ENCODE measurements at regions not wholly inside any gene's neighbourhood (a gene's known extent, or its start where the extent isn't known, plus 50 kb on each side); places are given as distances from the start of the nearest gene placed in this dataset.

DNA sequence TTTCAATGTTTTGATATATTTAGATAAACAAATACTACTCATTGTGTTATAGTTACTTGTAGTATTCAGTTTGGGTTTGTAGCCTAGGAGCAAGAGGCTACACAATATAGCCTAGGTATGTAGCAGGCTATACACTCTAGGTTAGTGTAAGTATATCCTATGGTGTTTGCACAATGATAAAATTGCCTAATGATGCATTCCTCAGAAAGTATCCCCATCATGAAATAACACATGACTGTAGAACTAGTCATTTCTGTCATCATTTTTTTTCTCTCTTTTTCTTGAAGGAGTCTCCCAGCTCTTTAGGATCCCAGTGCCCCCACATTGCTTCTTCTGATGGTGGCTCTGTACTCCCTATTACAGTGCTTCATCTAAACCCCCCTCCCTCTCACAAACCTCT, 157.7 kb upstream of the CADPS start:
- DNase-seq (no peak), ATAC-seq (no peak)
- intact Hi-C loops (cut with micrococcal nuclease) = no loop called here

DNA sequence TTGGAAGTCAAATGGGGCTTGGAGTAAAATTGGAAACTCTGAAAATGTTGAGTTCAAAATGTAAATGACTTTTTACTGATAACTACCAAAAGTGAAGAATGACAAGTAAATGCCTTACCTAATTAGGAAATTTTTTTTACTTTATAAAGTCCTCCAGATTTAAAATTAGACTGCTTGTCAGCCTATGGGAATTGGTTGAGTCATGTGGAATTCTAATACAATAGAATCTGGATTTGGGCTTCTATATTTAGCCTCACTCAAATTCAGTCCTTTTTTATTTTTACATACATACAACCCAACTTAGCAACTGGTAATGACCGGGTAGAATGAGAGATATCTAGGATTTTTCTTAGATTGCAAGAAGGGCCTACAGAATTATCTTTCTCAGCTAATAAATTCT, 158.9 kb upstream of the CADPS start:
- intact Hi-C loops (cut with micrococcal nuclease) = no loop called here
- DNase-seq = no peak
- ATAC-seq = no peak

DNA sequence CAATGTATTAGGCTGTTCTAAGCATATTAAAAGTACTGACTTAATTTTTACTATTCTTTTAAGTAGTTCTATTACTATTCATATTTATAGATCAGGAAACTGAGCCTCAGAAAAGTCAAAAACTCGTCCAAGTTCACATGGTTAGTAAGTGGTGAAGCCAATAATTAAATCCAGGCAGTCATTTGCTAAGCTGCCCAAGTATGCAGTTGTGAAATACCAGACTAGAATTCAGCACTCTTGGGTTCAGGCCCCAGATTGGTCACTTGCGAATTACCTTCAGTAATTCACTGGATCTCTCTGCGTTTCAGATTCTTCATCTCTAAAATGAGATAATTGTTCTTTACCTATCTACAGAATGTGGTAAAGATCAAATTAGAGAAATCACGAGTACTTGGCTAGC, 161.9 kb upstream of the CADPS start:
- DNase-seq = no peak
- ATAC-seq = no peak
- intact Hi-C loops (cut with micrococcal nuclease) = no loop called here

DNA sequence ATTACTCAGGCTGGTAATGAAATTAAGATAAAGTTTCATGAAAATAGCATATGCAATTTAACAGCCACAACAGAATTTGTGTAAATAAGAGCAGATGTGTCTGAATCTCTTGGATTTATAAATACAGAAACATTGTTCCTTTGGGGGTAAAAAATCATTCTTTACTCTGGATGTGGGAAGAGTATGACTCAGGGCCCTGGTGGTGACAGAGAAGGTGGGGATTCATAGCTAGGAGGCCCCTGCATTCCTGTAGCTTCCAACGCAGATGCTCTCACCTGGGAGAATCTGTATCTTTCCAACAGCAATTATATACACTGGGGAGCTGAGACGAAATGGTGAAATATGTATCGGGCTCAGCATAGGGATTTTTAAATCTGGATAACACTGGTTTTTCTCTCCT, 167.6 kb upstream of the CADPS start:
- intact Hi-C loops (cut with micrococcal nuclease) = no loop called here
- DNase-seq = no peak
- ATAC-seq = no peak

DNA sequence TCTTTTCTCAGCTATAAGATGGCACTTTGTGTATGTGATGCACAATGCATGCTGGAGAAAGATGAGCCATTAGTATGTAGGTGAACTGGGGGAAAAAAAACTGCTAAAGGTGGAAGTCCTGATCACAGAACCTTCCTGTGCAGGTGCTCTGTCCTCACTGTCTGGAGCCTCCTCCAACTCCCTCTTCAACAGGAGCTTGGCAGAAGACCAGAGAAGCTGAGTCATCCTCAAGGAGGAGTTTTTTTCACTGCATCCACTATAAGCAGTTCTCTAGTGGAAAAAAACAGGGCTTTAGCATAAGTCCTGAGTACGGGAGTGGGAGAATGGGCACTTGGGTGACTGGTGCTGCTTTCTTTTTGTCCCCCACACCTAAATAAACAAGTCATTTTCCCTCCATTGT, 168.4 kb upstream of the CADPS start:
- no peak for ATAC-seq
- no peak for DNase-seq
- intact Hi-C loops (cut with micrococcal nuclease) = no loop called here

DNA sequence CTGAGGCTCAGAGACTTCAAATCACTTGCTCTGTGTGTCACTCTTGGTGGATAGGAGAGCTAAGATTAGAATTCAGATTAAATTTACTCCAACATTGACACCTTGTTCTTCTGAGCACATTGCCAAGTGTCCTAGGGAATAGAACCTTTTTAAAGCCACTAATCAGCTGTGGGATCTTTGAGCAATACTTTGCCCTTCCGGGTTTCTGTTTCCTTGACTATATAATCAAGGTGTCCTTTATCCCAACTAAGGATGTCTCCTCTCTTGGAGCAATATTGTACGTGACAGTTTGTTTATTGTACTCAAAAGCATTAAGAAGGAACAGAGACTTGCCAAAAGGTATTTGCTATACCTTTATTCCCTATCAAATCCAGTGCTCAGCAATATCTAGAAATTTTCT, 170.9 kb upstream of the CADPS start:
- DNase-seq = no peak
- no peak for ATAC-seq
- intact Hi-C loops (cut with micrococcal nuclease) = no loop called here

GRCh38 chr3:63046580-63046979, 171.4 kb upstream of the CADPS start:
- no peak for DNase-seq
- intact Hi-C loops (cut with micrococcal nuclease) = no loop called here
- ATAC-seq = no peak

DNA sequence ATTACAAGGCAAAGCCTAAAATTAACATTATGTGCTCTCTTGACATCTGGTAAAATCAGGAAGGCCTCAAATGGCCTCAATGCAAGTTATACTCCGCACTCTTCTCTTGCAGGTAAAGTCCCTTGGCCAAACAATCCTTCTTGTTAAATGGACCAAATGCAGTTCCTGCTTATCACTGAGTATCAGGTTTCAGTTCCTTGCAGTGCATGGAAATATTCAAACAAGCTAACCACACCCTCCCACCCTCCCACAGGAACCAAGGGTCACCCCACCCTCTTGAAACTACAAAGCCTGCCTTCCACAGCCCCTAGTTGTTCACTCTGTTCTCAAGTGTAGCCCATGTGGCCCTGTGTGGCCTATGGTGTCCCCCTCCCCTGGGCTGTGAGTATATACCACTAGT, 171.9 kb upstream of the CADPS start:
- intact Hi-C loops (cut with micrococcal nuclease) = no loop called here
- ATAC-seq = no peak
- no peak for DNase-seq

- intact Hi-C loops (cut with micrococcal nuclease) = no loop called here
- ATAC-seq (no peak), DNase-seq (no peak)
These were observed 173.4 kb upstream of the CADPS start for GRCh38 chr3:63048367-63049326.

DNA sequence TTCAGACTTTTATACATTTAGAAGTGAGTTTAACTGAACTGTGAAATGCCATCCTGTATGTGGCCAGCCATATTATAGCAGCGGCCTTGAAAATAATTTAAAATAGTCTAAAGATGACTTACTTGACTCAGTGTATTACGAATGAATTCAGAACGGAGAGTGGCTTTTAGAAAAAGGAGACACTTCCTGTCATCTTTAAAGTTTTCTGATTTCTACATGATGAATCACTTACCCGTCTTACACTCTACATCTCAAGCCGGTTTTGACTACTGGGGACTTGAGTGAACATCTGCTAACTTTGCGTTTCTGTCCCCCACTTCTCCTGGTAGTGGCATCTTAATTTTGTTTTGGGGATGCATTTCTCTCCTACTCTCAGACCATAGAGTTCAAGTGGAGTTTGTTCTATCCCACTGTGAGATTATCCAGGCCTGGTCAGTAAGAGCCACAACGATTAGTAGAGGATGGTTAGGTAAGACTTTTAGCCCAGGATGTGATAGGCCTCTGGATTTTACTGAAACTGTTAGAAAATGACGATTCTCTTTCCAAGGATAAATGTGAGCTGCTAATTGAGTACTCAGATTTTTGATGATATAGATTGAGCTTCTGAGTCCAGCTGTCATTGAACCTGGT, 175.4 kb upstream of the CADPS start:
- intact Hi-C loops (cut with micrococcal nuclease) = no loop called here
- DNase-seq (no peak), ATAC-seq (no peak)

DNA sequence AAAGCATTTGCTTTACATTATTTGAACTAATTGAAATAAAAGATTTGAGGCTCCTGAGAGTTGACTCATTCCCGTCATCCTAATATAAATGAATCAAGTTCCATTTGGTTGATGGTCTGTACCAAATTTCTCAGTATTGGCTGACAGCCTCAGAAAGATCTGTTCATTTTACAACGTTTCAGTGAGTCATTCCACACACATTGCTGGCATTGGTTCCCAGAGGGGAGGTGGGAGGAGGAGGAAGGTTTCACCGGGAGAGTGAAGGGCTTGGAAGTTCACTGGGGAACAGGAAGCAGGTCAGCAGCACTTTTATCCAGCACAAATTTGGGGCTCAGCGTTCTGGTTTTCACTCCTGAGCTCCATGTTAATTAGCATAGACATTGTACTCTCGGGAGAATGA, 176.7 kb upstream of the CADPS start:
- intact Hi-C loops (cut with micrococcal nuclease) = no loop called here
- no peak for DNase-seq
- ATAC-seq = no peak

DNA sequence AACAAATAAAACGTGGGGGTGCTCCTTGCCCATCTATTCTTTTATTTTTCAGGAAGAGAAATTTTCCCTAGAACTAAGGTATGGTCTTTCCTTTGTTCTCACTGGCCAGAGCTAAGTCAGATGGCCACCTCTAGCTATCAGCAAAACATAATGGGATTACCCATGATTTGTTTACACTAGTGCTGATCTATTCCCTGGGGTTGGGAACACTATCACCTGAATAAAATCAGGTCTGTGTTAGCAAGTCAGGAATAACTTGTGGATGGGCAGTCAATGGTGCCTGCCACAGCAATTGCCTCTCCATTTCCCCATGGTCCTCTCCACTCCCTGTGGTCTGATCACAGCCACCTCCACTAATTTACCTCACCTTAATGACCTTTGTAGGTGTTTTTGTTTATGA, 181.7 kb upstream of the CADPS start:
- no peak for DNase-seq
- intact Hi-C loops (cut with micrococcal nuclease) = no loop called here
- ATAC-seq = no peak

DNA sequence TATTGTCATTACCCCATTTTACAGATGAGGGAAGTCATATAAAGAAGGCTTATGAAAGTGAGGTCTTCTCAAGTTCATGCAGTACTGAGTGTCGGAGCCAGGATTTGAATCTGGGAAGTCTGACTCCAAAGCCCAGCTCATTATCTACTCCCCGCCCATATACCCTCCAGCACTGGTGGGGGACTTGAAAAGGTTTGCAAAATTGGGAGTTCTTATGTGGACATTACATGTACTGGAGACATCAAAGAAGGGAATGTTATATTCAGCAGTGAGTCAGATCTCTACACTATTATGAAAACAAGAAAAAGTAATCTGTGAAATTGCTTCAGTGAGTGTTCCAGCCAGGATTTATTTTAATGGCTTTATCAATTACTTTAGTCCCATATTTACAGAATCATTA, 185.2 kb upstream of the CADPS start:
- no peak for ATAC-seq
- no peak for DNase-seq
- intact Hi-C loops (cut with micrococcal nuclease) = no loop called here

- DNase-seq (no peak), ATAC-seq (no peak)
- intact Hi-C loops (cut with micrococcal nuclease) = no loop called here
These were observed 186.2 kb upstream of the CADPS start for GRCh38 chr3:63061449-63061848.

DNA sequence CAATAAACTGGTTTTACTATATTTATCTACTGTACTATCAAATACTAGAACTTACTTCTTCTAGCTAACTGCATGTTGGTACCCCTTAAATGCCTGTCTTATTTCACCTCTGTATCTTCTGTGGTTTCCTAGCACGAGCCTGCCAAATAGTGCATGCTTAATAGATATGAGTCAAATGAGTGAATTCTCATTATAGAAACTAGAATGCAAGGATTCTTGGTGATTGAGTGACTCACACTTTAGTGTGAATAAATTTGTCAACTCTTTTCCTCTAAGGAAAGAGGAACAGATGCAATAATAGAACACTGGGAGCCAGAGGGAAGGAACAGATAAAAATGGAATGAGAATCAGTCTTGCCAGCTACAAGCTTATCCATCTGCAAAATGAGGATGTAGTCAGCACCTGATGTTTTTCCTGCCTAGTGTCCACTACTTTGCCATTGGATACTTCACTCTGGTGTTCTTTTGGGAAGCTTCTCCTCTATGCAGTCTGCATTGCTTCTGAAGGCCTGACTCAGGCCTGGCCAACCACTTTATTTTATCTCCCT, 189.1 kb upstream of the CADPS start:
- intact Hi-C loops (cut with micrococcal nuclease) = no loop called here
- ATAC-seq (no peak), DNase-seq (no peak)

- ATAC-seq (no peak), DNase-seq (no peak)
- intact Hi-C loops (cut with micrococcal nuclease) = no loop called here
These were observed 192.9 kb upstream of the CADPS start for GRCh38 chr3:63067999-63068645.

DNA sequence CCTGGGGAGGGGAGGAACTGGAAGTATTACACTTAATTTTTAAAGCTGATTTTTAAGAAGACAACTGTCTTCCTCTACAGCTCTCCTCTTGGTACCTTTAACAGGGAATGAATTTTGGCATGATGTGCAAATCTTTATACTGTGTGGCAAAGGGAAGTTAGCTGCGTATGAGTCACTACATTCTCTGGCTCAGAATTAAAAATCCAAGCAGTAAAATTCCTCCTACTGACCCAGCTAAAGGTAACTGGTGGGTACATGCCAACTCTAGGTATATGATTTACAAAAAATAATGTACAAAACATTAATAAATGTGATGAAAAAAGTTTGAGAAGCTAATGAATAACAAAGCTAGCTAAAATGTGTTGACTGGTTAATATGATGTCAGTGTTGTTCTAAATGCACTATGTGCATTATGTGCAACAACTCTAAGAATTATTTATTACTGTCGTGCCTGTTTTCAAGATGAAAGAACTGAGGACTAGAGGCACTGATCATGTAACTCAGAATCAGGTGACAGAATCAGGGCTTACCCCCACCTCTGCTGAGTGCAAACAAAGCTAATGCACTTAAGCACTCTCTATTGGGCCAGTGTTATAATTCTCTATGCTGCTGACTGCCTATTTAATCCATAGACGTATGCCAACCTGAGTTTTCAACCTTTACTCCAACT, 194.7 kb upstream of the CADPS start:
- DNase-seq = no peak
- ATAC-seq = no peak
- intact Hi-C loops (cut with micrococcal nuclease) = no loop called here

- DNase-seq = no peak
- ATAC-seq = no peak
- intact Hi-C loops (cut with micrococcal nuclease) = no loop called here
These were observed 195.2 kb upstream of the CADPS start for GRCh38 chr3:63070476-63070810.

DNA sequence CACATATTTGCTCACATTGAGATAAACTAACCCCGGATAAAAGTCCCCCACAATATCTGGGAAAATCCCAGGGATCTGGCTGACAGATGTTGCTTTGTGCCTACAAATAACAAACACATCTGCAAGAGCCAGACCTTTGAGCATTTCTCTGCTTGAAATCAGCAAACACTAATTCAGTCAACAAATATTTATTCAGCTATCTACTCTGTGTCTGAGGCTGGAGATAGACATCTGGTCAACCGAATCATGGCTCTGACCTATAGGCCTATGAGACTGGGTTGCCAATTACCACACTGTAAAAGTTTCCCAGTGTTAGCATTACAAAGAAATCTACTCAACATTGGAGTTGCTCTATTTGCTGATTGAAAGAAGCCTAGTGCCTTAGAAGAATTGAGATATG, 201.1 kb upstream of the CADPS start:
- no peak for DNase-seq
- ATAC-seq = no peak
- intact Hi-C loops (cut with micrococcal nuclease) = no loop called here

DNA sequence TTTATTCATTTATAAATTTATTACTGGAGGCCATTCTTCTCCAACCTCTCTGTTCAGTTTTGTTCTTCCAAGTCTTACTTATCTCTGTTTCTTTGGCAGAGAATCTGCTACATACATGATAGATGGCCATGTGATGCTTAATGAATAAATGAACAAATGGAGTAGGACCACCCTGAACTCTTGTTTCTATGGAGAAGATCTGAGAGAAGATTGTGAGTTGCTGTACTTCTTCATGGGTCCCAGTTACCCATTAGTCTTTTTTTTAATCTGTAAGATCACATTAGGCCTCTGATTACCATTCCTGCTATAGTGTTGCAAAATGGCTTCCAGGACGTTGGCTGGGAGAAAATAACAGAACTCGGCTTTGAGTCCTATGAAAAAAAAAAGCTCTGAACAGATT, 191.9 kb upstream of the SYNPR start:
- intact Hi-C loops (cut with micrococcal nuclease) = no loop called here
- DNase-seq (no peak), ATAC-seq (no peak)

All from left ventricle myocardium superior (tissue), 1 donor.